ENCODE measurements at regions not wholly inside any gene's neighbourhood (a gene's known extent, or its start where the extent isn't known, plus 50 kb on each side); places are given as distances from the start of the nearest gene placed in this dataset.

DNA sequence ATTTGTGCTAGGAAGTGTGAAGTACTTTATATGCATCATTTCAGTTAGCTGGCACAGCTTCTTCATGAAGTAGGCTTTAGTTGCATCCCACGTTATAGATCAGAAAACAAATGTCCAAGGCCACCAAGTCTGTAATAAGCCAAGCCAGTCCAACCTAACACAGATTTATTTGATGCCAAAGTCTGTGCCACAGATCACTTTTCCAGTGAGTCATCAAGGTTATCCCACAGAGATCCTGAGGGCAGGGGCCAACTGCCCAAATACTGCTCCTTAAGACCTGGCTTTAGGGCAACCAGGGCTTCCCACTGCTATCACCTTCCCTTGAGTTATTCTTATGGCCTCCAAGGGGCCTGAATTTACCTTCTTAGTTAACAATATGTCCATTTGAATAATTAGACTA, 1340.4 kb downstream of the XPNPEP1 start:
- H3K4me1 ChIP-seq (ENCODE audit: control insufficient read depth in 2 of 2, insufficient read depth in 2 of 2, low read length in 1 of 2) = no peaks in the 10 kb centered on the region
- no peaks in the 10 kb centered on the region for H3K36me3 ChIP-seq (ENCODE audit: control insufficient read depth in 2 of 2, insufficient read depth in 2 of 2, low read length in 1 of 2)
- WGBS, 2 donors = 57 to 64% methylated on average over 1 of the region's 1 CpG
- peaks cover 0 to 2% of the 10 kb centered on the region in 2 donors for H3K9me3 ChIP-seq (ENCODE audit: control insufficient read depth in 2 of 2, insufficient read depth in 1 of 2, low read depth in 1 of 2, low read length in 1 of 2)
- no peaks in the 10 kb centered on the region for H3K27me3 ChIP-seq (ENCODE audit: control insufficient read depth in 1 of 2, insufficient read depth in 2 of 2, low read length in 2 of 2)
- no peak overlapping the region for H3K27ac ChIP-seq (ENCODE audit: low read depth in 2 of 2, low read length in 1 of 2)
- no peak overlapping the region for H3K4me3 ChIP-seq (ENCODE audit: low read depth in 1 of 2, low read length in 2 of 2)

DNA sequence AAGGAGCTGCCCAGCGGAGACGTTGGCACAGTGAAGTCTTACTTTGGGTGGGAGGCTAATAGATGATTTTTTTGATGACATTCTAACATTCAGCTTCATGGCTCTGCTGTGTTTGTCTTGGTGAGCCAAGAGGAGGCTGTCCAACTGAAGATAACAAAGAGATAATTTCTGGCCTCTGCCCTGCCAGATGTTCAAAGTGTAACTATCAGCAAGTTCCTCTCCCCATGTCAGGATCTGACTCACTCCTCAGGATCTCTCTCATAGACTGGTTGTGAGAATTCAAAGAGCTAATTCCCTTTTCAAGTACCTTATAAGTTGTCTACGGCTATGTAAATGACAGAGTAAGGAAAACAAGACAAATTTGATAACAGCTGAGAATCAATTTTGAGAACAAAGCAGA, 1340.9 kb downstream of the XPNPEP1 start:
- H3K9me3 ChIP-seq (ENCODE audit: control insufficient read depth in 2 of 2, insufficient read depth in 1 of 2, low read depth in 1 of 2, low read length in 1 of 2) = peaks cover 0 to 2% of the 10 kb centered on the region in 2 donors
- WGBS, 2 donors = 62 to 64% methylated on average over 3 of the region's 3 CpGs
- no peaks in the 10 kb centered on the region for H3K4me1 ChIP-seq (ENCODE audit: control insufficient read depth in 2 of 2, insufficient read depth in 2 of 2, low read length in 1 of 2)

DNA sequence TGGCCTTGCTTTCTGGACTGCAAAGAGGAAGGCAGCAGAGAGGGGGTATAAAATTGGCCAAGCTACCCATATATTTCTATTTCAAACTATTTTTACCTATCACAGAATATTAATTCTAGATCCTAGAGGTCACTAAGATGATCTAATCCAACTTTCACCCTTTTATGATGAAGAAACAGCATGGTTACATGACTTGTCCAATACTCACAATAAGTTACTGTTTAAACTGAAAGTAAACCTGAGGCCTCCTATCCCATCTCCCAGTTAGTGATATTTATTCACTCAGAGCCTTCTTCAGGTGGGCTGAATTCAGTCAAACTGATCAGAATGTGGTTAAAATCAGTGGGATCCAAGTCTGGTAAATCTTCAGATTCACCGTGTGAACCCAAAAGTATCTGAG, 1345.1 kb downstream of the XPNPEP1 start:
- Histone ChIP-seq H3K27me3 (ENCODE audit: control insufficient read depth in 1 of 2, insufficient read depth in 2 of 2, low read length in 2 of 2) (no peaks in the 10 kb centered on the region), H3K4me3 (ENCODE audit: low read depth in 1 of 2, low read length in 2 of 2) (no peak overlapping the region), H3K4me1 (ENCODE audit: control insufficient read depth in 2 of 2, insufficient read depth in 2 of 2, low read length in 1 of 2) (no peaks in the 10 kb centered on the region), H3K36me3 (ENCODE audit: control insufficient read depth in 2 of 2, insufficient read depth in 2 of 2, low read length in 1 of 2) (no peaks in the 10 kb centered on the region), H3K27ac (ENCODE audit: low read depth in 2 of 2, low read length in 1 of 2) (no peak overlapping the region), H3K9me3 (ENCODE audit: control insufficient read depth in 2 of 2, insufficient read depth in 1 of 2, low read depth in 1 of 2, low read length in 1 of 2) (peaks cover 0 to 2% of the 10 kb centered on the region in 2 donors)
- 97% methylated on average over 1 of the region's 1 CpG for WGBS, 2 donors

More for the DNA sequence above, 1340.9 kb downstream of the XPNPEP1 start:
- Histone ChIP-seq H3K36me3 (ENCODE audit: control insufficient read depth in 2 of 2, insufficient read depth in 2 of 2, low read length in 1 of 2) (no peaks in the 10 kb centered on the region), H3K27me3 (ENCODE audit: control insufficient read depth in 1 of 2, insufficient read depth in 2 of 2, low read length in 2 of 2) (no peaks in the 10 kb centered on the region), H3K4me3 (ENCODE audit: low read depth in 1 of 2, low read length in 2 of 2) (no peak overlapping the region), H3K27ac (ENCODE audit: low read depth in 2 of 2, low read length in 1 of 2) (no peak overlapping the region)

DNA sequence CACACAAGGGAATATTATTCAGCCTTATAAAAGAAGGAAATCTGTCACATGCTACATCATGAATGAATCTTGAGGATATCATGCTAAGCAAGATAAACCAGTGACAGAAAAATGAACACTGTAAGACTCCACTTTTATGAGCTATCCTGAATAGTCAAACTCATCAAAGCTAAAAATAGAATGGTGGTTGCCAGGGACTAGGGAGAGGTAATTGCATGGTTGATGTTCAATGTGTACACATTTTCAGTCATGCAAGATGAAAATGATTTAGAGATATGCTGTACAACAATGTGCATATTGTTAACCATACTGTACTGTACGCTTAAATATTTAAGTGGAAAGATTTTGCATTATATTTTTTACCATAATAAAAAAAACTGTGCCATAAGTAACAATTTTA, 1349.1 kb downstream of the XPNPEP1 start:
- no peak overlapping the region for H3K4me3 ChIP-seq (ENCODE audit: low read depth in 1 of 2, low read length in 2 of 2)
- no peaks in the 10 kb centered on the region for H3K9me3 ChIP-seq (ENCODE audit: control insufficient read depth in 2 of 2, insufficient read depth in 1 of 2, low read depth in 1 of 2, low read length in 1 of 2)
- no peaks in the 10 kb centered on the region for H3K36me3 ChIP-seq (ENCODE audit: control insufficient read depth in 2 of 2, insufficient read depth in 2 of 2, low read length in 1 of 2)
- no peaks in the 10 kb centered on the region for H3K27me3 ChIP-seq (ENCODE audit: control insufficient read depth in 1 of 2, insufficient read depth in 2 of 2, low read length in 2 of 2)
- 66 to 67% methylated on average over 1 of the region's 1 CpG for WGBS, 2 donors
- H3K27ac ChIP-seq (ENCODE audit: low read depth in 2 of 2, low read length in 1 of 2) = no peak overlapping the region
- no peaks in the 10 kb centered on the region for H3K4me1 ChIP-seq (ENCODE audit: control insufficient read depth in 2 of 2, insufficient read depth in 2 of 2, low read length in 1 of 2)

DNA sequence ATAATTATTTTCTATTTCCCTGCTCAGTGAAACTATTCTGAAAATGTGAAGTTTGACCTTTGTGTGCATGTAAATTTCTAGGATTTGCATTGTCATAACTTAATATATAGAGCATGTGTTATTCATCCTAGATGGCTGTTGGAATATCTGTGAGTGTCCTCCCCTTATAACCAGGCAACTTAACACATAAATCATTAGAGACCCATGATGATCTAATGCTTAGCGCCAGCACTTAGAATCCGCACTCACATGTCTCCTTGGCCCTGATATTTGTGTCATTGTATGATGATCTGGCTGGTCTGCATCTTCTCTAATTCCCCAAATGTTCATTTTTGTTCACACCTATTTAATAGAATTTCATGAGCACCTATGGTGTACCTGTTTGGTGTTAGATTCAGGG, 1354.5 kb downstream of the XPNPEP1 start:
- 93 to 95% methylated on average over 2 of the region's 2 CpGs for WGBS, 2 donors
- peaks cover 3 to 4% of the 10 kb centered on the region in 2 donors for H3K9me3 ChIP-seq (ENCODE audit: control insufficient read depth in 2 of 2, insufficient read depth in 1 of 2, low read depth in 1 of 2, low read length in 1 of 2)
- H3K4me3 ChIP-seq (ENCODE audit: low read depth in 1 of 2, low read length in 2 of 2) = no peak overlapping the region
- no peaks in the 10 kb centered on the region for H3K36me3 ChIP-seq (ENCODE audit: control insufficient read depth in 2 of 2, insufficient read depth in 2 of 2, low read length in 1 of 2)
- H3K4me1 ChIP-seq (ENCODE audit: control insufficient read depth in 2 of 2, insufficient read depth in 2 of 2, low read length in 1 of 2) = no peaks in the 10 kb centered on the region
- no peak overlapping the region for H3K27ac ChIP-seq (ENCODE audit: low read depth in 2 of 2, low read length in 1 of 2)
- H3K27me3 ChIP-seq (ENCODE audit: control insufficient read depth in 1 of 2, insufficient read depth in 2 of 2, low read length in 2 of 2) = no peaks in the 10 kb centered on the region

DNA sequence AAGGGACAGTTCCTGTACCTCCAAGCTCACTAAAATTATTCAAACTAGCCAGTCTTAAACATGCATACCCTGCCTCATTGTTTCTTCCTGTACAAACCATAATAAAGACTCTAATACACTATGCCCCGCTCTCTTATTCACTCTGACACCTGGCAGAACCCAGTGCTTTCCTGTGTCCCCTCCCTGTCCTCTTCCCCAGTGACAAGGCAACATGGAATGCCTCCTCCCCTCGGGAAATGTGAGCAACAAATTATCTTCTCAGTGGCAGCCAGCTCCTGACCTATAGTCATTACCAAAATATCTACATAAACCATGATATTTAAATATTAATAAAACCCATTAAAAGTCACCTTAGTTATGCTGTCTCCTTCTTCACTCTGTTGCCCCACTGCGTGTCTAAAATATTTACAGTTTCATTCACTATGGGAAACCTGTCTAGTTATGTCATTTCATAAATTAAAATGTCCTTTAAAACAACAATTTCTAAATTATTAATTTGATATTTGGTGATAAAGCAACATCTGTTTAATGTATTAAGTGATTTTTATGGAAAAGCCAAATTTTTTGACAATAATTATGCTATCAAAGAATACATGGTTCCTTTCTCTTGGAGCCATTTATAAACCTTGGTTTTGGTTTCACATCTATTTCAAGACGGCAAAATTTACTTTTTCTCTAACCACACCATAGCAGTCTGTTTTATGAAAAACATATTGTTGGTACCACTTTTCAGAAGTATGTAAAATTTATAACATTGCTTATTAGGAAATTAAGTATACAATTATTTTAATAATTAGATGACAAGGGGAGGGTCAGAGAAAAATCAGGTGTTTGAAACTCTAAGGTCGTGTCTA, 1355.2 kb downstream of the XPNPEP1 start:
- Histone ChIP-seq H3K4me1 (ENCODE audit: control insufficient read depth in 2 of 2, insufficient read depth in 2 of 2, low read length in 1 of 2) (no peaks in the 10 kb centered on the region), H3K27me3 (ENCODE audit: control insufficient read depth in 1 of 2, insufficient read depth in 2 of 2, low read length in 2 of 2) (no peaks in the 10 kb centered on the region), H3K36me3 (ENCODE audit: control insufficient read depth in 2 of 2, insufficient read depth in 2 of 2, low read length in 1 of 2) (no peaks in the 10 kb centered on the region), H3K4me3 (ENCODE audit: low read depth in 1 of 2, low read length in 2 of 2) (no peak overlapping the region), H3K27ac (ENCODE audit: low read depth in 2 of 2, low read length in 1 of 2) (no peak overlapping the region), H3K9me3 (ENCODE audit: control insufficient read depth in 2 of 2, insufficient read depth in 1 of 2, low read depth in 1 of 2, low read length in 1 of 2) (peaks cover 3 to 4% of the 10 kb centered on the region in 2 donors)
- WGBS, 2 donors = 51 to 62% methylated on average over 5 of the region's 5 CpGs

DNA sequence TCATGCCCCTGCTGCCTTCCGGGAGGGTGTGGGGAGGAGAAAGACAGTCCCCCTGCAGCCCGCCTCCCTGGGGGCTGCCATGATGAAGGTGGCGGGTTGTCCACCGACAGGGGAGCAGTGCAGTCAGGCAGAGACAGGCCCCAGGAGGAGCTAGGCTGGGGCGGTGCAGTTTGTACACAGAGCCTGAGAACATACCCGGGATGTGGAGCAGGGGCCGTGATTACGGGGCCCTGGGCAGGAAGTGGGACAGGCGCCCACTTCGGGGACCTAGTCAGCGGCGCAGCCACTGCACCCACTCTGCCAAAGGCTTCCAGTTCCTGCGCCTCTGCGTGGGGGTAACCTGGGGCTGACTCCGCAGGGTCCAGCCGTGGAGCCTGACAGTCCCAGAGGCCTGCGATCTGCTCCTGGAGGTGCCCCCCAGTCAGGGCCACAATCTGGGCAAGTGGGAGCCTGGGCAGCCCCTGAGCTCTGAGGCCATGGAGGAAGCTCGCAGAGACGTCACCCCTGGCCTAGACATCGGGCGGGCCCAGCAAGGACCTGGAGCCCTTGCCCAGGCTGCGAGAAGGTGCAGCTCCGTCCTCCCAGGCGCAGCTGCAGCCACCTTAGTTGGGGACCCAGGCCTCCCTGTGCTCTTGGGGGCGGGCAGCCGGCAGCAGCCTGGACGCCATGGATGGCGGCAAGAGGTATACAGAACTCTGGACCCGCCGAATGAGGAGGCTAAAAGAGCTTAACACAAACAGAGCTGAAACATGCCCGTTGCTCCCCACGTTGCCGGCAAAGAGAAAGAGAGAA, 1356.8 kb downstream of the XPNPEP1 start:
- Histone ChIP-seq H3K9me3 (ENCODE audit: control insufficient read depth in 2 of 2, insufficient read depth in 1 of 2, low read depth in 1 of 2, low read length in 1 of 2) (peaks cover 3 to 4% of the 10 kb centered on the region in 2 donors), H3K36me3 (ENCODE audit: control insufficient read depth in 2 of 2, insufficient read depth in 2 of 2, low read length in 1 of 2) (no peaks in the 10 kb centered on the region), H3K4me1 (ENCODE audit: control insufficient read depth in 2 of 2, insufficient read depth in 2 of 2, low read length in 1 of 2) (no peaks in the 10 kb centered on the region), H3K27ac (ENCODE audit: low read depth in 2 of 2, low read length in 1 of 2) (no peak overlapping the region), H3K4me3 (ENCODE audit: low read depth in 1 of 2, low read length in 2 of 2) (no peak overlapping the region), H3K27me3 (ENCODE audit: control insufficient read depth in 1 of 2, insufficient read depth in 2 of 2, low read length in 2 of 2) (no peaks in the 10 kb centered on the region)
- WGBS, 2 donors = 91 to 93% methylated on average over 33 of the region's 33 CpGs

DNA sequence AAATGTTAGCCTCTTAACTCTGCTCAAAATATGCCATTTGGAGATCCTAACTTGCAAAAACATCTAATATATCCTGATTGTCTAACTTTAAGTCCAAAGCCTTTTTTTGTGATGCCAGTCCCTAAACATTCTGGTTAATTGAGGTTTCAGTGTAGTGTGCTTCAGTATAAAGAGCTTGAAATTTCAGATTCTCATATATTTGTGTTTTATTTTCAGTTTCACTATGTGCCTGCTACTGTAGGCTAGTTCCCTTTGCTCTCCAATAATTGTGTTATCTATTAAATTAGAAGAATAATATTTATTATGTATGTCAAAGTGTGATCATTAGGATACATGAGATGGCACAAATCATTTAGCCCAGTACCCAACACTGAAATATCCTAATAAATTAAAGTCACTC, 1361.2 kb downstream of the XPNPEP1 start:
- Histone ChIP-seq H3K27ac (ENCODE audit: low read depth in 2 of 2, low read length in 1 of 2) (no peak overlapping the region), H3K4me3 (ENCODE audit: low read depth in 1 of 2, low read length in 2 of 2) (no peak overlapping the region), H3K27me3 (ENCODE audit: control insufficient read depth in 1 of 2, insufficient read depth in 2 of 2, low read length in 2 of 2) (no peaks in the 10 kb centered on the region), H3K36me3 (ENCODE audit: control insufficient read depth in 2 of 2, insufficient read depth in 2 of 2, low read length in 1 of 2) (no peaks in the 10 kb centered on the region), H3K4me1 (ENCODE audit: control insufficient read depth in 2 of 2, insufficient read depth in 2 of 2, low read length in 1 of 2) (no peaks in the 10 kb centered on the region), H3K9me3 (ENCODE audit: control insufficient read depth in 2 of 2, insufficient read depth in 1 of 2, low read depth in 1 of 2, low read length in 1 of 2) (peaks cover 1 to 4% of the 10 kb centered on the region in 2 donors)

DNA sequence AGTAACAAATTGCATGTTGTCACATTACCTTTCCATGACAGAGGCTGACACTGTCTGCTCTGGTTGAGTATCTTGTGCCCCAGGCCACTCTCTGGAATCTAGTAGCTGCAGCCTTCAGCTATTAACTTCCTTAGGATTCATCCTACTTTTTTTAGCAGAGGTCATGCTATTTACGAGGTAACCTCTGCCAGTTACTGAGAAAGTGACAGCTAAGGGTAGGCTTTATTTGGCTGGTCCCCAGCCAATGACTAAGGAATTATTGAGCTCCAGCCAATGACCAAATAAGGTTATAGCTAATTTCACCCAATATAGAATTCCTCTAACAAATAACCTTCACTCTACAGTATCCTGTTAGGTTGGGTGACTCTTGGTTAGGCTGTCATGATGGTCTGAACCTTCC, 1361.7 kb downstream of the XPNPEP1 start:
- H3K36me3 ChIP-seq (ENCODE audit: control insufficient read depth in 2 of 2, insufficient read depth in 2 of 2, low read length in 1 of 2) = no peaks in the 10 kb centered on the region
- 32 to 34% methylated on average over 1 of the region's 1 CpG for WGBS, 2 donors
- H3K4me3 ChIP-seq (ENCODE audit: low read depth in 1 of 2, low read length in 2 of 2) = no peak overlapping the region
- no peak overlapping the region for H3K27ac ChIP-seq (ENCODE audit: low read depth in 2 of 2, low read length in 1 of 2)
- no peaks in the 10 kb centered on the region for H3K4me1 ChIP-seq (ENCODE audit: control insufficient read depth in 2 of 2, insufficient read depth in 2 of 2, low read length in 1 of 2)
- H3K27me3 ChIP-seq (ENCODE audit: control insufficient read depth in 1 of 2, insufficient read depth in 2 of 2, low read length in 2 of 2) = no peaks in the 10 kb centered on the region
- peaks cover 0 to under 1% of the 10 kb centered on the region in 2 donors for H3K9me3 ChIP-seq (ENCODE audit: control insufficient read depth in 2 of 2, insufficient read depth in 1 of 2, low read depth in 1 of 2, low read length in 1 of 2)
